Gastroesophageal sphincter (tissue), 4 donors: ENCODE measurements at regions not wholly inside any gene's neighbourhood (a gene's known extent, or its start where the extent isn't known, plus 50 kb on each side); places are given as distances from the start of the nearest gene placed in this dataset.

Experiments used
- ATAC-seq: fragments of 150-250 bp; one replicate; pipeline ENCODE4 v1.9.1; 2016; ENCODE audit warnings: mild to moderate bottlenecking, moderate library complexity
- H3K27ac ChIP-seq, 4 donors: fragments of 200-600 bp; sonication (generic) in 3 of 4; 1 replicate in 3 of 4; 2 replicates in 1 of 4; pipeline ENCODE4 v1.5.1; 2016 to 2019
- H3K27me3 ChIP-seq: fragments of 200-600 bp; sonication (generic); one replicate; pipeline ENCODE4 v1.5.1; 2019
- H3K36me3 ChIP-seq, 2 donors: fragments of 200-600 bp; sonication (generic); one replicate each; pipeline ENCODE4 v1.5.1; 2019; ENCODE audit warnings: control low read depth in 1 of 2
- H3K4me1 ChIP-seq, 3 donors: fragments of 200-600 bp; sonication (generic); 1 replicate in 2 of 3; 2 replicates in 1 of 3; pipeline ENCODE4 v1.5.1; 2016 to 2019; ENCODE audit warnings: control low read depth in 2 of 3
- H3K4me3 ChIP-seq, 2 donors: fragments of 200-600 bp; sonication (generic); one replicate each; pipeline ENCODE4 v1.5.1; 2019; ENCODE audit warnings: mild to moderate bottlenecking in 1 of 2, moderate library complexity in 1 of 2
- H3K9me3 ChIP-seq, 3 donors: fragments of 200-600 bp; sonication (generic); one replicate each; pipeline ENCODE4 v1.5.1; 2017 to 2019; ENCODE audit warnings: control low read depth in 2 of 3
- CTCF ChIP-seq, 4 experiments: fragments of 200-600 bp in 2 of 4; fragments of 450-650 bp in 2 of 4; sonication (generic) in 1 of 4; IDR thresholded peaks; one replicate each; pipeline ENCODE4 v1.5.1; 2017 to 2019; ENCODE audit warnings: antibody characterized with exemption in 4 of 4, mild to moderate bottlenecking in 2 of 4, moderate library complexity in 2 of 4
- EP300 ChIP-seq: sonication (generic); formaldehyde crosslinking; IDR thresholded peaks from one replicate; pipeline ENCODE4 v1.6.1; 2017; ENCODE audit warnings: antibody characterized with exemption, mild to moderate bottlenecking
- POLR2A ChIP-seq, 2 donors: fragments of 450-650 bp; IDR thresholded peaks; one replicate each; pipeline ENCODE4 v1.6.1; 2017; ENCODE audit warnings: antibody characterized with exemption in 2 of 2, mild to moderate bottlenecking in 2 of 2, moderate library complexity in 1 of 2
- POLR2AphosphoS5 ChIP-seq: sonication (generic); formaldehyde crosslinking; IDR thresholded peaks from one replicate; pipeline ENCODE4 v1.6.1; 2017; ENCODE audit warnings: antibody characterized with exemption
- WGBS, 2 donors: methylation state at CpG; one replicate each; pipeline ENCODE4 v1.1.5; 2018; ENCODE audit warnings: low coverage in 1 of 2; 5-methylcytosine and 5-hydroxymethylcytosine counted together

DNA sequence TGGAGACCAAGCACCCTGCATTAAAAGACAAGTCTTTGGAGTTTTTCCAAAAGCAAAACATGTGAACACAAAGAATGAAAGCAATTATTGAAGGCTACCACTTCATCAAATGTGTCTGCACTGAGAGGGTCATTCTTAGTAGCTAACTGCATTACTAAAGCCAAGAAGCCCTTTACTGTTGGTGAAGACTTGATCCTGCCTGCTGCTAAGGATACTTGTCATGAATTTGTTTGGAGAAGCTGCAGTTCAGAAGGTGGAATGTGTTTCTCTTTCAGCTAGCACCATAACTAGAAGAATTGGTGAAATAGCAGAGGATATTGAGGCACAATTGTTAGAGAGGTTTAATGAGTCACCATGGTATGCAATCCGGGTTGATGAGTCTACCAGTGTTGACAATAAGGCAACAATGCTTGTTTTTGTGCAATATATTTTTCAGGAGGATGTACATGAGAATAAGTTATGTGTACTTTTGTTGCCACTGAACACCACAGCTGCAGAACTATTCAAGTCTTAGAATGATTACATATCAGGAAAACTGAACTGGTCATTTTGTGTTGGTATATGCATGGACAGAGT, 457.3 kb upstream of the ISX start:
- H3K4me3 ChIP-seq: no peak overlapping the region
- H3K27ac ChIP-seq: no peak overlapping the region
- WGBS, 2 donors: 38 to 78% methylated on average over 1 of the region's 1 CpG
- no peaks in the 10 kb centered on the region for H3K36me3 ChIP-seq
- no peak for ATAC-seq
- no peaks in the 10 kb centered on the region for H3K4me1 ChIP-seq
- no peaks in the 10 kb centered on the region for H3K9me3 ChIP-seq
- H3K27me3 ChIP-seq: no peaks in the 10 kb centered on the region
- TF ChIP-seq CTCF (IDR thresholded peaks at IDR 0.05) (no peak), POLR2AphosphoS5 (no peak), EP300 (no peak), POLR2A (IDR thresholded peaks at IDR 0.05) (no peak)

DNA sequence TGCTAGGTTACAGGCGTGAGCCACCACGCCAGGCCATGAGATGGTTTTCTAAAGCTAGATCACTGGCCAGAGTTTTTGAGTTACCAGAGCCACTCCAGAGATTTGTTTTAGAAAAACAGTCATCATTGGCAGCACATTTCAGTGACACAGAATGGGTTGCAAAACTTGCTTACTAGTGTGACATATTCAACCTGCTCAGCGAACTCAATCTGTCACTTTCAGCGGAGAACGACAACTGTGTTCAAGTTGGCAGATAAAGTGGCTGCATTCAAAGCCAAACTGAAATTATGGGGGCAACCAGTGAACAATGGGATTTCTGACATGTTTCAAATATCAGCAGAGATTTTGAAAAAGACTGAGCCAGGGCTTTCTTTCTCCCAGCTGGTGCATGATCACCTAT, 456.3 kb upstream of the ISX start:
- WGBS, 2 donors: 82 to 89% methylated on average over 3 of the region's 5 CpGs
- no peaks in the 10 kb centered on the region for H3K27me3 ChIP-seq

GRCh38 chr22:34620161-34620560, 445.8 kb upstream of the ISX start:
- ATAC-seq: no peak
- TF ChIP-seq EP300: no peak
- no peak for TF ChIP-seq POLR2A (IDR thresholded peaks at IDR 0.05)
- no peak for TF ChIP-seq POLR2AphosphoS5
- no peak for TF ChIP-seq CTCF (IDR thresholded peaks at IDR 0.05)
- Histone ChIP-seq H3K36me3 (no peaks in the 10 kb centered on the region), H3K27me3 (peaks cover 13% of the 10 kb centered on the region), H3K4me1 (no peaks in the 10 kb centered on the region), H3K4me3 (no peak overlapping the region), H3K9me3 (no peaks in the 10 kb centered on the region), H3K27ac (no peak overlapping the region)
- 62 to 74% methylated on average over 2 to 8 of the region's 9 CpGs for WGBS, 2 donors

More for the DNA sequence above, 456.3 kb upstream of the ISX start:
- no peak overlapping the region for H3K27ac ChIP-seq
- no peak for ATAC-seq
- no peak overlapping the region for H3K4me3 ChIP-seq
- TF ChIP-seq CTCF (IDR thresholded peaks at IDR 0.05): no peak
- no peak for TF ChIP-seq EP300
- TF ChIP-seq POLR2A (IDR thresholded peaks at IDR 0.05): no peak
- TF ChIP-seq POLR2AphosphoS5: no peak
- no peaks in the 10 kb centered on the region for H3K36me3 ChIP-seq
- no peaks in the 10 kb centered on the region for H3K9me3 ChIP-seq
- H3K4me1 ChIP-seq: no peaks in the 10 kb centered on the region

GRCh38 chr22:34620832-34621231, 445.1 kb upstream of the ISX start:
- H3K36me3 ChIP-seq: no peaks in the 10 kb centered on the region
- ATAC-seq: no peak
- 67% methylated on average over 5 of the region's 8 CpGs; no CpG with 5 or more reads in 1 of the 2 donors for WGBS, 2 donors
- no peaks in the 10 kb centered on the region for H3K9me3 ChIP-seq
- H3K27me3 ChIP-seq: peaks cover 13% of the 10 kb centered on the region
- H3K27ac ChIP-seq: no peak overlapping the region
- no peak overlapping the region for H3K4me3 ChIP-seq
- no peaks in the 10 kb centered on the region for H3K4me1 ChIP-seq
- no peak for TF ChIP-seq CTCF (IDR thresholded peaks at IDR 0.05)
- no peak for TF ChIP-seq POLR2AphosphoS5
- no peak for TF ChIP-seq EP300
- no peak for TF ChIP-seq POLR2A (IDR thresholded peaks at IDR 0.05)

DNA sequence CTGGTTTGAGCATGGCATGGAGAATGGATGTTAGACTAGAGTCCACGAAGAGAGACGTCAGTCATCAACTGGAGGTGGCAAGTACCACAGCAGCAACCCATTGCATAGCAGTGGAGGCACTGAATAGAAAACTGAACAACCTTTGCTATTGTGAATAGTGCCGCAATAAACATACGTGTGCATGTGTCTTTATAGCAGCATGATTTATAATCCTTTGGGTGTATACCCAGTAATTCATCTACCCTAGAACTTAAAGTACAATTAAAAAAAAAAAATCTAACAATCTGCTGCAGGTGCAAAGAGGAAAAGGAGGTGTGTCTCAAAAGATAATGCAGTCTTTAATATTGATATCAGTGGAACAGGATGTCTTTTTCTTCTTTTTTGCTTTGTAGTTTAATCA, 443.4 kb upstream of the ISX start:
- peaks cover 13% of the 10 kb centered on the region for H3K27me3 ChIP-seq
- 50 to 79% methylated on average over 2 to 4 of the region's 4 CpGs for WGBS, 2 donors
- TF ChIP-seq POLR2A (IDR thresholded peaks at IDR 0.05) (no peak), CTCF (IDR thresholded peaks at IDR 0.05) (no peak), POLR2AphosphoS5 (no peak)
- no peak overlapping the region for H3K4me3 ChIP-seq
- no peaks in the 10 kb centered on the region for H3K4me1 ChIP-seq
- peaks cover 0 to 5% (median 0%) of the 10 kb centered on the region in 3 donors for H3K9me3 ChIP-seq
- H3K36me3 ChIP-seq: no peaks in the 10 kb centered on the region
- H3K27ac ChIP-seq: no peak overlapping the region
- ATAC-seq: no peak
